HG03442 (cell line): ENCODE measurements at regions not wholly inside any gene's neighbourhood (a gene's known extent, or its start where the extent isn't known, plus 50 kb on each side); places are given as distances from the start of the nearest gene placed in this dataset.

Experiments
- ATAC-seq: cut with Tn5 transposase; IDR thresholded peaks from one replicate; pipeline ENCODE4 v1.9.1; 2021; ENCODE audit warnings: mild to moderate bottlenecking, moderate library complexity; ENCODE audit not compliant: unreplicated experiment

DNA sequence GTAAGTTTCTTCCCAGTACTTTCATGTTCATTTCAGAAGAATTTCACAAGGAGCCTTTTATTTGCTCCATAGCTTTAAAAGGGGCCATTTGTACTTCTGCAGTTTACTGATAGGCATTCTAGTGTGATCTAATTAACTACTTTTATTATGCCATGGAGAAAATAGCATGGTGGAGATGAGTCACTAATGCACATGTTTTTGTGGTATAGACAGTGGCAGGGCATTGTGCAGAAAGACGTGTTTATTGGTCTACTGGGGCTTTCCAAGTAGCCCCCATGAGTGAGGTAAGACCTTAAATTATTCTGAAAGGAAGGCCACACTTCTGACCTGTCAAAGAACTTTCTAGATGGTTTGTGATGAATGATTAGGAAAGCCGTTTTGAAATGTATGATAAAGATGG, 810.0 kb upstream of the NR2F2 start:
- no peak for ATAC-seq

GRCh38 chr15:95520922-95521321, 809.6 kb upstream of the NR2F2 start:
- no peak for ATAC-seq

DNA sequence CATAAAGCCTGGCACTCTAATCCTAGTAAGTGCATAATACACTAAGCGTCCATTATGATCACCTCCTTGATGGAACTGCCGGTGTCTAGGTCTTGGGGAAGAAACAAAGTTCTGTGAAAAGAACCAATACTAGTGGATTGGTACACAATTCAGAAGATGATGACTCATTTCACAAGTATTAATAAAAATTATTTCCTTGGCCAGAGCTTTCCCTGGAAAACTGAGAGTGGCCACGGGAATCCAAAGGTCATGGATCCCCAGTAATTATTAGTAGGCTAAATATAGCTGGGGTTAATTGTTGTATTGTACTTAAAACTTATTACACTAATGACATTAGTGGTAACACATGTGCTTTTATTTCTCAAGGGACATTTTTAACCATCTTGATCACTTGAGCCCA, 808.0 kb upstream of the NR2F2 start:
- ATAC-seq = no peak

- no peak for ATAC-seq
These were observed 801.6 kb upstream of the NR2F2 start for GRCh38 chr15:95528920-95529319.

- ATAC-seq = no peak
These were observed 793.9 kb upstream of the NR2F2 start for GRCh38 chr15:95536638-95537037.

- ATAC-seq = no peak
These were observed 791.8 kb upstream of the NR2F2 start for GRCh38 chr15:95538693-95539092.

DNA sequence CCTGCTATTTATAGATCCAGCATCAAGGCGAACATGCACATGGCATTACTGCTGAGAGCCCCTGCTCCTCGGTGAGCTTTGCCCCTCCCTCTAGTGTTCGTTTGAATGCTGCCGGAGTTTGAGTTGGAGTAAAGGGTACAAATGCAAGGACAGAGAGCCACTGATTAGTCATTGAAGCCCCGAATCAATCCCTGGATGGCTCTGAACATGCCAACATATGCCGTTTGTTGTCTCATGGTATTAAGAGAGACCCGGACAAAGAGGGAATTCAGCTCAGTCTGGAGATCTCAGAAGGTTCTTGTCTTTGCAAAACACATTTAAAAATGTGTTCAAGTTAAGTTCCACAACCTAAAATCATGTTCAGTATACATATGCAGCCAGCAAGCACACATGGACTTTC, 789.2 kb upstream of the NR2F2 start:
- ATAC-seq = no peak

GRCh38 chr15:95549168-95549738, 781.2 kb upstream of the NR2F2 start:
- no peak for ATAC-seq

GRCh38 chr15:95550702-95551101, 779.8 kb upstream of the NR2F2 start:
- no peak for ATAC-seq

GRCh38 chr15:95556225-95556624, 774.3 kb upstream of the NR2F2 start:
- no peak for ATAC-seq

DNA sequence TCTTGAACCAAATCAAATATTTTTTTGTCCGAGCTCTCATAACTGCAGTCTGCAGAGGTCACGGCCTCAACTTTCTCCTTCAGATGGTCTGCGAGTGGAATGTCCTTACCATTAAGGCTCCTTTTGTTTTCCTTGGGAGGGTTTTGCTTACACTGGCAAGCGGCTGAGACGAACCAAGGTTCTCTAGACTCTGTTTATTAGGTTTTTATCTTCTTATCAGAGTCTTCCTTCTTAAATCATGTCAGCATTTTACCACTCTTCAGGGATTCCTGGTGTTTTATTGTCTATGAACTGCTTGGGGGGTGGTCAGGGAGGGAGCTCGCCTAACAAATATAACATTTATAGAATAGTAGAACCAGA, 773.7 kb upstream of the NR2F2 start:
- no peak for ATAC-seq

- no peak for ATAC-seq
These were observed 773.1 kb upstream of the NR2F2 start for GRCh38 chr15:95557226-95558046.

DNA sequence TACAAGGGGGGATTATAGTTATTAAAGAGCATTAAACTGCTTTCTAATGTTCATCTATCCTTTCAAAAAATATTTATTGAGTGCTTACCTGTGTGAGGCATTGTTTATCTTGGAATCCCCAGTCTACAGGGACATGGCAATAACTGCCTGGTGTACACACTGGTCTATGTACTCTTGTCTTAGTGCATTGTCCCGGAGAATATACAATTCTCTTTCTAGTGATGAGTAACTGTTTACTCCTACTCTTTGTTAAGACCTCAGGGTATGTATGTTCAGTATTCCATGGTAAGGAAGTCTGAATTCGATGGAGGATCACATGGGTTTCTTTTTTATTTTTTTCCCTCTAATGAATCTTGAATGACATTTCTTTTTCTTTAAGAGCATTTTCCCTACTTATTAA, 772.4 kb upstream of the NR2F2 start:
- no peak for ATAC-seq

DNA sequence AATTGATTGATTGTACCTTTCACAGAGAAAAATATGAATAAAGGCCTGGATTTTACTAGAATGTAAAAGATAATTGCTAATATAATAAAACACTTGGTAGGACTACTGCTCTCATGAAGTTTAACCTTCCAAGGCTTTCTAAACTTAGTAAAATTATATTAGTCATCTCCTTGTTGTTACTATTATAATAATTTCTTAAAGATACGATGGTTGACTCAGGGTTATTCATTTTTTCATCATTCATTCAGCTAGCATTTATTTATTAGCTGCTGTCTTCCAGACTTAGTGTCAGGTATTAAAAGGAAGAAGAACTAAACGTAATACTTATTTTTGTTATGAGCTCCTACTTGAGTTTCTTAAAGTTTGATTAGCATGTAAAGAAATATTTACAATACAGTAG, 771.6 kb upstream of the NR2F2 start:
- ATAC-seq = no peak

- ATAC-seq = no peak
These were observed 770.6 kb upstream of the NR2F2 start for GRCh38 chr15:95559875-95560394.

- ATAC-seq = no peak
These were observed 769.0 kb upstream of the NR2F2 start for GRCh38 chr15:95561463-95561862.

DNA sequence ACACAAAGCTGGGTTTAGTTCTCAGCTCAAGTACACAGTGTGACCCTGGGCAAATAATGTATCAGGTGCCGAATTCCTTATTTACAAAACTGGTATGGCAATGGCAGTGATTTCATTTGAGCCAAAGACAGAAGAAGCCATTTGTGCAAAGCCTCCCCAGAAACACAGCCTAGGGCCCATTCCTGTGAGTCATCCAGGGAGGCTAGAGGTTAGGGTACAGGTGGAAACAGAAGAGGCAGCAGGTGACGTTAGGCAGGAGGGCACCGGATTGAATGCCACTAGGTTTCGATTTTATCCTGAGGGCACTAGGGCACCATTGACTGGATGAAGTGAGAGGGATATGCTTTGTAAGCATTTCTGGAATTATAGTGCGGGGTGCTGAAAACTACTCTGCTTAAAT, 766.9 kb upstream of the NR2F2 start:
- no peak for ATAC-seq

DNA sequence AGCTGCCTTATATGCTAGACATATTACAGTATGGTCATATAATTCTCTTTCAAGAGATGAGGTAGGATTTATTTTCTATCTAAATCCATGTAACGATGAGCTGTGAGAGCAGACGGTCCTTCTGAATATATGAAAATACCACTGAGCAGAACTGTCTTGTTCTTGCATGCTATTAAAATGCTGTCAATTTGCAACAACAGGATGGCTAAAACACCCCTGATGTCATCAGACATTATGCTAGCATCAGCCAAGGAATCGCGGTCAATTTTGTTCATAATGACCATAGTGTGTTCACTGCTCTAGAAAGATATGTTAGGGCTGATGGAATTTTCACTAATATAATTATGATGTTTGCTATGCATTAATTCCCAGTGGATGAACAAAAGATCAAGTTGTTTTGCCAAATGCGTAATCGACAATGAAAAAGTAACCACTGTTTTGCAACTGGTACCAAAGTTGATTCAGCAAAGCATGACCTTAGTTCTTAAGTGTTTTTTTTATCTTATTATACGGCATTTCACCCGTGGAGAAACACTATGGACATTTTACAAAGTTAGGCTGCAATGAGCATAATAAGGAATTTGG, 765.4 kb upstream of the NR2F2 start:
- ATAC-seq = no peak

DNA sequence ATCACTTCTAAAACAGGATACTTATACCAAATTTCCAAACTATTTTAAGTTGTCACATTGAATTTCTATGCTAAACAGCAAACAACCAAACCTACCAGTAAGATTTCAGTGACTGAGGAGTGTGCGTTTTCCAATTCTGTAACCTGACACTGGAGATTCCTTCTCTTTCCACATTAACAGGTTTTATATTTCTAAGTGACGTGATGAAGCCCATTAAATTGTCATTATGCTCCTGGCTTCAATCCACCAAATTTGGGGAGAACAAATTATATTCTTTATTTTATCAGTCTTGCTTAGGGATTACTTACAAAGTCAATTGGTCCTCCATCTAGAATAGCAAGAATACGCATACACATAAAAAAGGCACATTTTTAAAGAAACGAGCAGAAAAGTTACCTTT, 764.8 kb upstream of the NR2F2 start:
- no peak for ATAC-seq

- no peak for ATAC-seq
These were observed 762.8 kb upstream of the NR2F2 start for GRCh38 chr15:95567686-95568085.

GRCh38 chr15:95574053-95574452, 756.4 kb upstream of the NR2F2 start:
- ATAC-seq = no peak

- ATAC-seq = no peak
These were observed 752.6 kb upstream of the NR2F2 start for GRCh38 chr15:95577927-95578326.
